HG03095 (cell line): ENCODE measurements at regions not wholly inside any gene's neighbourhood (a gene's known extent, or its start where the extent isn't known, plus 50 kb on each side); places are given as distances from the start of the nearest gene placed in this dataset.

ENCODE experiments used
- ATAC-seq: cut with Tn5 transposase; IDR thresholded peaks from one replicate; pipeline ENCODE4 v1.9.1; 2021; ENCODE audit warnings: moderate library complexity; ENCODE audit not compliant: unreplicated experiment

DNA sequence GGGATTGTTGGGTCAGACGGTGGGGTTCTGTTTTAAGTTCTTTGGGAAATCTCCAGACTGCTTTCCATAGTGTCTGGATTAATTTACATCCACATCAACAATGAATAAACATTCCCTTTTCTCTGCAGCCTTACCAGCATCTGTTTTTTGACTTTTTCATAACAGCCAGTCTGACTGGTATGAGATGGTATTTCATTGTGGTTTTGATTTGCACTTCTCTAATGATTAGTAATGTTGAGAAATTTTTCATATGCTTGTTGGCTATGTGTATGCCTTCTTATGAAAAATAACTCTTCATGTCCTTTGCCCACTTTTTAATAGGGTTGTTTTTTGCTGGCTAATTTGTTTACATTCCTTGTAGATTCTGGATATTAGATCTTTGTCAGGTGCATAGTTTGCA is 140.8 kb upstream of the CNTN1 start:
- no peak for ATAC-seq

DNA sequence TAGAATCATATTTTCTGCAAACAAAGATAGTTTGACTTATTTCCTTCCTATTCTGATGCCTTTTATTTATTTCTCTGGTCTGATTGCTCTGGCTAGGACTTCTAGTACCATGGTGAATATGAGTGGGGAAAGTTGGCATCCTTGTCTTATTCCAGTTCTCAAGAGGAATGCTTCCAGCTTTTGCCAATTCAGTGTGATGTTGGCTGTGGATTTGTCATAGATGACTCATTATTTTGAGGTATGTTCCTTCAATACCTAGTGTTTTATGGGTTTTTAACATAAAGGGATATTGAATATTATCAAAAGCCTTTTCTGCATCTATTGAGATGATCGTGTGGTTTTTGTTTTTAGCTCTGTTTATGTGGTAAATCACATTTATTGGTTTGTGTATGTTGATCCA is 139.4 kb upstream of the CNTN1 start:
- no peak for ATAC-seq

DNA sequence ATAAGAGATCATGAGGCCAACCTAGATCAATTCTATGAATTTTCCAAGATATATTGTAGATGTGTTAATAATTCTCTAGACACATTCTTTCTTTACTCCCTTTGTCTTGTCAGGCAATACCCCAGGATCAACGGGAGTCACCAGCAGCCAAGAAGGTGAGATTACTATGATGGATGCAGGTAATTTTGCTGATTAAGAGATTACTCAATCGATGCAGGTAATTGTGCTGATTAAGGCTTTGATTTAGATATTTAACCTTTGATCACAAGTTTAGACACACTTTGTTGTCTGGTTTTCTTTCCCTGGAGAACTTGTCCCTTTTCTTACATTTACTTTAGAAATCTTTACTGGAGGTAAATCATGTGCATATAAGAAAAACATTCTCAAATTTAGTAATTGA is 134.3 kb upstream of the CNTN1 start:
- ATAC-seq: no peak

DNA sequence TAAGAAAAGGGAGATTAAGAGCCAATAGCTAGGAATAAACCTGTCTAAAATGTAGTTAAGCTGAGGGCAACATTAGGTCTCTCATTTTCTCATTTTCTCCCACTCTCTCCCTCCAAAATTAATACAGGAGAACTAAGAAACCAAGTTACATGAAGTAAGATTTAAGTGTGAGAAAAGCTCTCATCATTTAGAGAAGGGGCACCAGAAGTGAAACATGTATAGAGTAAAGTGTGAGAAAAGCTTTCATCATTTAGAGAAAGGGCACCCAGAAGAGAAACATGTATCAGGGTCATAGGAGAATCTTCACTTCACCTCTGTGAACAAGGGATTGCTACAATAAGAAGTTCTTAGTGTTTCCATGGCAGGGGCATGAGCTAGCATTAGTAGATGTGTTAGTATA is 132.4 kb upstream of the CNTN1 start:
- ATAC-seq: no peak

DNA sequence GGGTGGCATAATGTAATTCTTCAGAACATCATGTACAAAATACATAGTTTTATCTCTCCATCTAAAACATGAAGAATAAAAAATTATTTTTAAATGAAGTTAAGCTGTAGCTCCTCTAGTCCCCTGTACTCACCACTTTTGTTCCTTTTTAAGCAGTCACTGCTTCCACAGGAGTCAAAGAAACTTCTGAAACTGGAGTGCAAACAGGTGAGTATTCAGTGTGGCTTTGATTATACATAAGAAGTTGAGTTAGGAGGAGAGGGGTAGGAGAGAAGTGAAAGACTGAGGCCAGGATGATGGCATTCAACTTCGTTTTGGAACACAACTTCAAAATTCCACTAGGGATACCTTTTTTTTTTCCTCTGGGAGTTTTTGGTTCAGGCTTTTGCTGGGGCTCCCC is 131.4 kb upstream of the CNTN1 start:
- no peak for ATAC-seq

DNA sequence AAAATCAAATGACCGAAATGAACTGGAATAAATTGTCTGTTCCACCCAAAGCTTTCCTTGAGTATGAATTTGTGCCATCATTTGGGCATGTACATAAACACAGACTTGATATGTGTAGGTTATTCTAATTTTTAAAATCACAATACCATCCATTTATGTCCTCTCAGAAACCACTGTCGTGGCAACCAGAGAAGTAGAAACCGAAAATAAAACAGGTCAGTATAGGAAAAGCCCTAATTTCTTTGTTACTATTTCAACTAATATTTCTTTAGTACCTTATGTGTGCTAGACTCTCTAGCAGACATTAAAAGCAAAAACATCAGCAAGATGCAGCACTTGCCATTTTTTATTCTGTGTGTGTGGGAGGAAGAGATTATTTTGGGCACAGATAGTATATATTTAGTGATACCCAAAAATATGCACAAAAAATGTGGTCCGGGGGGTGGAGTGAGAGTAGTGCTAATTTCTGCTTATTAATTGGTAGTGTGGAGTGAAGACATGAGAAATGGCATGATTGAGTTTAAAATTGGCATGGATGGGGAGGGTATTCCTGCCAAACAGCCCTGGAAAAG is 130.8 kb upstream of the CNTN1 start:
- no peak for ATAC-seq

DNA sequence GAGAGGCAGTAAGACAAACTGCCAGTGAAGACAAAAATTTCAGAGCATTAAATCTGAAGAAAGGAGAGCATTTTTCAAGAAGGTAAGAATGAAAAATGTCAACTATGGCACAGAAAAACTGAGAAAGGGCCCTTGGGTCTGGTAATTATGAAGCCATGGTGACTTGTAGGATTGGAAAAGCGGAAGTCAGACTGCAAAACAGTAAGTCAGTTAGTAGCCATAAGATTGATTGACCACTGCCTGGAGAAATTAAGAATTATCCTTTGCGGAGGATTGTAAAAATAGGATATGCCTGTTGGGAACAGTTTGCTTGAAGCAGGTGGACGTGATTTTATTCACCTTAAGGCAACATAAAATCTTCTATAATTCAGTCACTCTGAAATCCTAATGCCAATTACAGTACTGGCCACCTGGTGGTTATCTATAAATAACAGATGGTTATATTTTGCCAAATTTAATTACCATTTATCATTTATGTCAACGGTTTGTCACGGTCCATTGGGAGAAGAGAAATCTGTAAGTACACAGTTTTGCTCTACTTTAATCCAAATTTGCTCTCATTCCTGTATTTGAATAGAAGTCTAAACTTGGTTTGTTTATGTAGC is 127.1 kb upstream of the CNTN1 start:
- no peak for ATAC-seq

DNA sequence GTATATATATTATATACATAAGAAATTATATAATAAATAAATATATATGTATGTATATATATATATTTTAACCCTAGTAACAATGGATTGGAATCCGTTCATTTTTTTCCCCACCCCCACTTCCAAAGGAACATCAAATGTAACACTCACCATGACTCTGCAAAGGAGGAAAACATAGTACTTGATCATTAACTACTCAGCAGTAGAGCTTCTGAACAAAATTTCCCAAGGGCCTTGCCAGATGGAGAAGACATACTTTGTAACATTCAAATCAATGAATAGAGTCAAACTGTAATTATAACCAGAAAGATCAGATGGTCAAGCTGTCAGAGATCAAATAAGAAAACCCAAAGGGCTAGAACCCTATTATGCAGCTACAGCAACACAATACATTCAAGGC is 126.0 kb upstream of the CNTN1 start:
- no peak for ATAC-seq

DNA sequence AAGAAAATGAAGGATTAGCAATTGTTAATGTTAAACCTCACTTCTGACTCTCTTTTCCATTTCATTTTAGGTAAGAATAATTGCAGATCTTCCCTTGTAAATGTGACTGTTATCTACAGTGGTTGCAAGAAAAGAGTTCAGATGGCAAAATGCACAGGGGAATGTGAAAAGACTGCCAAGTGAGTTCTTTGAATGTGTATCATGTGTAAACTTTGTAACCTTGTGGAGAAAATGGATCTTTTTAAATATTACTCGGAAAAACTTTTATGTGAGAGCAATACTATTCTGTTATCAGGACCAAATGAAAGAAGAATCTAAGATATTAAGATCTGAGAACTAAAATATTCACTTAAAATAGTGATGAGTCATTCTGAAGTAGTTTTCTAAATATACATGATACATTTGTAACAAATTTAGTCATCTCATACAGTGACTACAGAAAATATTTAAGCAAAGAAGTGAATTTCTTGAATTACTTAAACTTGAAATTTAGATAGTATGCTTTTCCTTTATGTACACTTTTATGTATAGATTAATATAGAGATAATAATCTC is 122.5 kb upstream of the CNTN1 start:
- ATAC-seq: no peak

DNA sequence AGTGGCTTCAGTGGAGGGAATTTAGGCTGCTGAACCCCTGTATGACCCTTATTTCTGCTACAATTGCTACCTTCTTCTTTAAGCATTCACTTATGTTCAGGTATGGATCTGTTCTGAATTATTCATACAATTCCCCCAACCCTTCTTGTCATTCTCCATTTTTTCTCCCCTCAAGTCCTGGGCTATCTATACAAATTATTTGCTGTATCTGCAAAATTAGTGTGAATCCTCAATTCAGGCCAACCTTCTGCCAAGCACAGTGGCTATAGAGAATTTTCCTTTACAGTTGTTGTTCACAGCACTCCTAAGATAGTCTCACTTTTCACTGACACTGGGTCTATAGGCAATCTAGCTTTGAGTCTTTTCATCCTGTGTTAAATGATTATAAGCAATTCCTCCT is 119.2 kb upstream of the CNTN1 start:
- no peak for ATAC-seq

DNA sequence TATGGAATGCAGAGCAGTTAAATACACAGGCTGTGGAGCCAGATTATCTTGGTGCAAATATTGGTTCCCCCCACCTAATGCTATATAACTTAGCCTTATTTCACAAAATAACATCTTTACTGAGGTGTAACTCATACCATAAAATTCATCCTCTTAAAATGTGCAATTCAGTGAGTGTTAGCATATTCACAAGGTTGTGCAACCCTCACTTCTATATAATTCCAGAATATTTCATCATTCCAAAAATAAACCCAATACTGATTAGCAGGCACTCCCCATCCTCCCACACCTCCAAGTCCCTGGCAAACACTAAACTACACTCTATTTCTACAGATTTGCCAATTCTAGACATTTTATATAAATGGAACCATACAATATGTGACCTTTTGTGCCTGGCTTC is 116.3 kb upstream of the CNTN1 start:
- no peak for ATAC-seq

DNA sequence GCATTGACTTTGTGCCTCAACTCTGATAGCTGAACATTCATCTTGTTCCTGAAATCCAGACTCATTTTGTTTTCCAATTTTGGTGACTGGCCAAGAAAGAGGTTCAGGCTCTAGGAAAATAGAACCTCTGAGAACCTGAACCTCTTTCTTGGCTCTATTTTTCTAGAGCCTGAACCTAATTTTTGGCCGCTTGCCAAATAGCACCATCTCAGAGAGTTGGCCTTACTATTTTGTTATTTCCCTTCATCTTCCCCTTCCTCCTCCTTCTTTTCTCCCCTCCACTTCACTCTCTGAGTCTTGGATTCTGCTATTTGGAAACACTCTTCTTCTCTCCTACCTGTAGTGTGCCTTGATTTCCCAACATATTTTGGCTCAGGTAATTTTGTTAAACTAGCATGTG is 114.4 kb upstream of the CNTN1 start:
- ATAC-seq: no peak

DNA sequence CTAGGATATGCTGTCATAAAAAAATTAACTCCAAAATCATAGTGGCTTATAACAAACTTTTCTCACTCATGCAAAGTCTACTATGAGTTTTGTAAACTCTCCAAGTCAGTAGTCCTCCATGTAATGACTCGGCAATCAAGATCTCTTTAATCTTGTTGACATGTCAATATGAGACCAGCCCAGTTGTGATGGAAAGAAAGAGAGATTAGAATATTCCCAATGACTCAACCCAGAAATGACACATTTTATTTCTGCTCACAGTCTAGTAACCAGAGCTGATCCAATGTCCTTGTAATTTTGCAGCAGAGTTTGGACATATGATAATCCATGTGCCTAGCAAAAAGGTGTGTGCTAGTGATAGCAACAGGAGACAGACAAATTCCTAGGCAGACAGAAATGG is 112.6 kb upstream of the CNTN1 start:
- ATAC-seq: no peak

DNA sequence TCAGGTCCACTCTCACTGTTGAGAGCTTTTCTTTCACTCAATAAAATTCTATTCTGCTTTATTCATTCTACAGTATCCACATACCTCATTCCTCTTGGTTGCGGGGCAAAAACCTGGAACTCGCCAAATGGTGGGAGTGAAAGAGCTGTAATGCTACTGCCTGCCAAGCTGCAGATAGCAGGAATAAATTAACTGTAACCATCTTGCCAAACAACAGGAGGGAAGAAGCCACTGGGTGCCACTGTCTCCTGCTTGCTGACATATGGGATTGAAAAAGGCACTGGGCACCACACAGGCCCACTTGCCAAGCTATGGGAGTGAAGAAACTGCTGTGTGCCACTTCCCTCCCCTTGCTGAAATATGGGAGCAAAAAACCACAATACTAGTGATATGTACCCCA is 111.9 kb upstream of the CNTN1 start:
- no peak for ATAC-seq

DNA sequence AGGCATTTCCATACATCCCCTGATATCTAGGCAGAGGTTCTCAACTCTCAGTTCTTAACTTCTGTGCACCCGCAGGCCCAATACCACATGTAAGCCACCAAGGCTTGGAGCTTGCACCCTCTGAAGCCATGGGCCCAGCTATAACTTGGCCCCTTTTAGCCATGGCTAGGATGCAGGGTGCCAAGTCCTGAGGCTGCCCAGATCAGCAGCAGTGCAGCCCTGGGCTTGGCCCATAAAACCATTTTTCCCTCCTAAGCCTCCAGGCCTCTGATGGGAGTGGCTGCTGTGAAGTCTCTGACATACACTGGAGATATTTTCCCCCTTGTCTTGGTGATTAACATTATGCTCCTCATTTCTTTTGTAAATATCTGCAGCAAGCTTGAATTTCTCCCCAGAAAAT is 110.3 kb upstream of the CNTN1 start:
- no peak for ATAC-seq

DNA sequence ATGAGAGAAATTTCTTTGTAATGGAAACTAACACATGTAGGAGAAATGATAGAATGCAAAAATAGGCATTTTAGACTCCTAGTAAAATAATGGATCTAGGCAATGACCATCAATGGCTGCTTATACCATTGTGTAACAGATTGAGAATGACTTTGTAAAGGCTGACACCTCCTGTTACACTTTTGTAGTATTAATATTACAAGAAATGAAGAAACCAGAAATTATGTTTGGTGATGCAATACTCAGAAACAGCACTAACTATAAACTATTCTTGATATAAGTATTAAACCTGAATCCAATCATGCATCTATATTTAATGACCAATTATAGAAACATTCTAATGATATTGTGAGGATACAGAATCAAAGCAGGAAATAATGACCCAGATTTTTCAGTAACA is 108.5 kb upstream of the CNTN1 start:
- ATAC-seq: no peak

DNA sequence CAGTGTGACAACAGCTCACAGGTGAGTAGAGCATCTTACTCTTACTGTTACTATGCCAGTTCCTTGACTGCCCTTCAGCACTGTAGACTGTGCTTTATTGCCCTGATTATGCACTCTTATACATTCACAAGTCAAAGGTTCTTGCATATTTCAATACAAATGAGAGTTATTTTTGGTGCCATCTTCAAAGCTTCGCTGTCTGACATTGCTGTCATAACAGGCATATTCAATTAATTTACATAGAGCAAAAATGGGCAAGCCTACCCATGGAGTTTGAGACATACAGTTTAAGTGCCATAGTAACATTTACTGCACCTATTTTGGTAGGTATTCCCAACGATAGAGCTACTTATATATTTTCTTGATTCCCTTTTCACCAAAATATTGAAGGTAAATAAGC is 107.5 kb upstream of the CNTN1 start:
- no peak for ATAC-seq

DNA sequence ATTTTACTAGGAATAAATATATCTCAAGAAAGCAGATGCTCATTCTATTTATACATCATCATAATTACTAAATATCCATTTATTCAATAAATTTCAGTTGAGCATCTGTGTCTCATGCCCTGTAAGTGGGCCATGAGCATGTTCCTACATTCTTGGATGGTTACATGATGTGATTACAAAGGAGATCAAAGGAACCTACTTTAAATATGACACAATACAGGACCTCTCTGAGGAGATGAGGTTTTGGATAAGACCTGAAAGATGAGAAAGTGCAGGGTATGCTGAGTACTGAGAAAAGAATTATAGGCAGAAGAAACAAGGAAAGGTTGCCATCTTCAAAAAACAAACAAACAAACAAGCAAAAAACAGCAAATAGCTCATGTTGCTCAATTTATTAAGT is 105.4 kb upstream of the CNTN1 start:
- ATAC-seq: no peak

DNA sequence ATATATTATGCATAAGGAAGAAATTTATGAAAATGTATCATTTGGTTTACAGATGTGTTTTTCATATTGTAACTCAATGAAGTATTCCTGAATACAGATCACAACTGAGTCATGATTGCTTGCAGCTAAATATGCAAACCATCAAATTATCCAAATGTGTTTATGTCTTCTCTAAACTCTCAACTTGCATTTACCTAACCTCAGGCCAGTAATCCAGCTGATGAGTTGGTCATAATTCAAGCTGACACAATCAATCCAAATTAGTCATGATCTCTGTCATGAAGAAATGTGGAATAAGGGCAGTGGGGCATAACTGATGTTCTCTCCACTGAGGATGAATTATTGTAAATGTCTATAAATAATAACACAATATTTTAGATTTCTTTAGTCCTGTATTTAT is 104.8 kb upstream of the CNTN1 start:
- no peak for ATAC-seq

DNA sequence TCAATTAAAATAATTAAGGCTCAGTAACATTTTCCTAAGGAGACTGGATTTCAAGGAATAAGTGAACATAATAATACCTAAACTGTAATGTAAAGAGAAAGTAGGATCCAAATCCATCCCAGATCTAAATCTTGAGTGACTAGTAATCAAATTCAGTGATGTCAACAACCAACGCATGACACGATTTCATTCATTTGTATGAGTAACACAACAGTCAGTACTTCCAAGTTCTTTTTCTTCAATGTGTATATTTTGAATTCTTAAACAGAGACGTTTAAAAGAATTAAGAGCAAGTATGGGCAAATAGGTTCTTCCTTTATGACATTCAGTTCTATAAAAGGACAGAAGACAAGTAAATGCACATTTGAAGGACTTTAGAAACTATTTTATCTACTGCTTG is 104.3 kb upstream of the CNTN1 start:
- ATAC-seq: no peak

DNA sequence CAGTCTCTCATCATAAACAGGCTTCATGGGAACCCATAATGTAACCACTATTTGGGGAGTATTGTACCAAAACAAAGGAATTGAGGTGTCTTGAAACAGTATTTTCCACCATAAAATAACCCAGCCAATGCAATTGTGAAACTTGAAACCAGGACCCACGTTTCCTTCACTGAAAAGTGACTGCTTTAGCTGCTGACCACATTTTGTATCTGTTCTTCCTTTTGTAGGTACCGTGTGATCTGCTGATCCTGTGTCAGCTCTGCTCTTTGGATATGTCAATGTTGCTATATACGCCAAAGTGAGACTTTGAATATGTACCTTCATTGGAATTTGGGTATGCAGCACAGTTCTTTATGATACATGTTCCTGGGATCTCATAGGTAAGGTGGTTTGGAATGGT is 95.1 kb upstream of the CNTN1 start:
- ATAC-seq: no peak

DNA sequence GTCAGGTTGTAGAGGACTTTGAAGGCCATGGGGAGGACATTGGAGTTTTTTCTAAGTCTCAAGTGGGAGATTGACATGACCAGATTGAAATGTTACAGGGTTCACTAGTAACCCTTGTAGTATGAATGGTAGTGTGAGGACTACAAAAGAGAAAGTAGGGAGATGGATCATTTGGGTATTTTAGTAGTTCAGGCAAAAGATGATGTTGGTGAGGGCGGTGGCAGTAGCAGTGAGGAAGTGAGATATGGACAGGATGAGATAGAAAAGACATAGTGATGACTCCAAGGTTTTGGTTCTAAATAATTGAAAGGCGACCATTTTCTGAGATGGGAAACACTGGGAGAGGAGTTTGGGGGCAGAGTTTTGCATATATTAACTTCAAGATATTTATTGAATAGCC is 94.2 kb upstream of the CNTN1 start:
- no peak for ATAC-seq

DNA sequence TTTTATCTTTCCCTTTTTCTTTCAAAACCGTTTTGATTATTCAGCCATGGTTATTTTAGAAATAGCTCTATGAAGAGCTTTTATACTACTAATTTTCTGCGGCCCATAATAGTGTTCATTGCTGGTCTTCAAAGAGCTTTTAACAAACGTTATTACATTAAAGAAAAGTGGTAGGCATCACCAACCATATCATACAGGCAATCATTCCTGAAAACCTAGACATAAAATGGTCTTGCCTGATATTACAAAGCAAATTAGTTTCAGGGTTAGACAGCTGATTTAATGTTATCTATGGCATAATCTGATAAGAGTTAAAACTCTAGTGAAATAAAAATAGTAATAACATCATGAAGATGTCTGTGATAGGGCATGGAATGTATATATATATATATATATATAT is 89.7 kb upstream of the CNTN1 start:
- no peak for ATAC-seq
